Keratinocyte (primary cell): ENCODE measurements at regions not wholly inside any gene's neighbourhood (a gene's known extent, or its start where the extent isn't known, plus 50 kb on each side); places are given as distances from the start of the nearest gene placed in this dataset.

ENCODE experiments used
- DNase-seq: peaks from one replicate; pipeline ENCODE4 v3.0.0-alpha.2; 2011; ENCODE audit warnings: low read depth, missing footprints, low spot score
- FAIRE-seq: peaks from 2 replicates; lab custom pipeline; 2011; peaks lifted over from hg19 to GRCh38; lab: Jason Lieb, UNC
- H2AFZ ChIP-seq: 2 replicates; pipeline ENCODE4 v1.6.0; 2012; ENCODE audit warnings: low read length, control low read depth, inconsistent platforms; ENCODE audit not compliant: control insufficient read depth
- H3K27ac ChIP-seq: 2 replicates; pipeline ENCODE4 v1.5.1; 2011; ENCODE audit warnings: low read length; ENCODE audit not compliant: control insufficient read depth, insufficient read depth
- H3K27me3 ChIP-seq: 3 replicates; pipeline ENCODE4 v1.6.0; 2011; ENCODE audit warnings: low read length; ENCODE audit not compliant: control insufficient read depth, insufficient read depth; ENCODE audit errors: extremely low read depth
- H3K36me3 ChIP-seq, 2 experiments: 2 replicates in 1 of 2; 3 replicates in 1 of 2; pipeline ENCODE4 v1.5.1; 2011; ENCODE audit warnings: low read length in 2 of 2, mild to moderate bottlenecking in 1 of 2; ENCODE audit not compliant: control insufficient read depth in 2 of 2, insufficient read depth in 2 of 2; ENCODE audit errors: extremely low read depth in 1 of 2
- H3K4me1 ChIP-seq: 3 replicates; pipeline ENCODE4 v1.5.1; 2011; ENCODE audit warnings: low read length; ENCODE audit not compliant: control insufficient read depth, insufficient read depth; ENCODE audit errors: extremely low read depth
- H3K4me2 ChIP-seq: 3 replicates; pipeline ENCODE4 v1.6.0; 2011; ENCODE audit warnings: low read depth, low read length; ENCODE audit not compliant: control insufficient read depth, insufficient read depth; ENCODE audit errors: extremely low read depth
- H3K4me3 ChIP-seq, 3 experiments: fragments of 200-600 bp in 1 of 3; sonication (generic) in 1 of 3; 2 replicates in 2 of 3; 3 replicates in 1 of 3; pipeline ENCODE4 v1.5.1; 2011 to 2016; ENCODE audit warnings: low read length in 3 of 3, mild to moderate bottlenecking in 3 of 3, control low read depth in 2 of 3, inconsistent platforms in 1 of 3, low read depth in 1 of 3, mixed read lengths in 1 of 3, mixed run types in 1 of 3, moderate library complexity in 1 of 3; ENCODE audit not compliant: control insufficient read depth in 2 of 3, insufficient read depth in 2 of 3; ENCODE audit errors: extremely low read depth in 1 of 3
- H3K79me2 ChIP-seq: 2 replicates; pipeline ENCODE4 v1.6.0; 2012; ENCODE audit warnings: low read length; ENCODE audit not compliant: control insufficient read depth, insufficient read depth
- H3K9ac ChIP-seq: 3 replicates; pipeline ENCODE4 v1.6.0; 2011; ENCODE audit warnings: low read length; ENCODE audit not compliant: control insufficient read depth, insufficient read depth; ENCODE audit errors: extremely low read depth
- H3K9me1 ChIP-seq: 3 replicates; pipeline ENCODE4 v1.6.0; 2011; ENCODE audit warnings: low read length; ENCODE audit not compliant: control insufficient read depth, insufficient read depth; ENCODE audit errors: extremely low read depth
- H3K9me3 ChIP-seq: 2 replicates; pipeline ENCODE4 v1.5.1; 2012; ENCODE audit warnings: low read depth, low read length; ENCODE audit not compliant: control insufficient read depth
- H4K20me1 ChIP-seq: 3 replicates; pipeline ENCODE4 v1.6.0; 2011; ENCODE audit warnings: low read length; ENCODE audit not compliant: control insufficient read depth, insufficient read depth; ENCODE audit errors: extremely low read depth
- CTCF ChIP-seq, 3 experiments: IDR thresholded peaks in 1 of 3; conservative IDR thresholded peaks in 1 of 3; optimal IDR thresholded peaks in 1 of 3; 2 replicates in 2 of 3; 3 replicates in 1 of 3; pipeline versions ENCODE3 to v1.5.1; 2011; ENCODE audit warnings: low read length in 3 of 3, mild to moderate bottlenecking in 3 of 3, moderate library complexity in 2 of 3, control low read depth in 1 of 3, inconsistent platforms in 1 of 3; ENCODE audit not compliant: insufficient read depth in 2 of 3; ENCODE audit errors: extremely low read depth in 1 of 3
- EZH2 ChIP-seq: IDR thresholded peaks from one replicate; pipeline ENCODE4 v1.6.1; 2012; ENCODE audit warnings: inconsistent platforms, mild to moderate bottlenecking, low read length, moderate library complexity
- dilution Hi-C: fragments of 300-500 bp; cut with MboI; formaldehyde crosslinking; loops from one replicate; pipeline ENCODE4 v1.7.0; 2020; ENCODE audit warnings: low sequenced_read_pairs; ENCODE audit not compliant: extremely low pct_ligation_motif_present

- no peak overlapping the region for H3K4me2 ChIP-seq
- no peaks in the 10 kb centered on the region for H3K27me3 ChIP-seq
- H3K4me3 ChIP-seq = no peak overlapping the region
- no peaks in the 10 kb centered on the region for H3K36me3 ChIP-seq
- H3K9ac ChIP-seq = no peak overlapping the region
- H2AFZ ChIP-seq = no peak overlapping the region
- TF ChIP-seq CTCF (optimal IDR thresholded peaks at IDR 0.05 in 1 of 3, IDR thresholded peaks at IDR 0.05 in 1 of 3, conservative IDR thresholded peaks at IDR 0.05 in 1 of 3; ENCODE audit: extremely low read depth in 1 of 3, insufficient read depth in 2 of 3, low read length in 3 of 3) = no peak
- H3K27ac ChIP-seq = no peak overlapping the region
- no peak for DNase-seq
- dilution Hi-C loops = no loop called here
- H3K9me3 ChIP-seq = no peaks in the 10 kb centered on the region
- no peaks in the 10 kb centered on the region for H3K9me1 ChIP-seq
- no peaks in the 10 kb centered on the region for H4K20me1 ChIP-seq
- no peaks in the 10 kb centered on the region for H3K79me2 ChIP-seq
- H3K4me1 ChIP-seq = no peaks in the 10 kb centered on the region
- FAIRE-seq = no peak
Observed at GRCh38 chr6:22949967-22950366, 380.6 kb downstream of the HDGFL1 start.

GRCh38 chr6:22952097-22952496, 382.7 kb downstream of the HDGFL1 start:
- Histone ChIP-seq H3K9me3 (no peaks in the 10 kb centered on the region), H3K9me1 (no peaks in the 10 kb centered on the region), H4K20me1 (no peaks in the 10 kb centered on the region), H3K4me2 (no peak overlapping the region), H3K79me2 (no peaks in the 10 kb centered on the region), H3K36me3 (no peaks in the 10 kb centered on the region), H2AFZ (no peak overlapping the region), H3K9ac (no peak overlapping the region), H3K4me1 (no peaks in the 10 kb centered on the region), H3K27me3 (no peaks in the 10 kb centered on the region), H3K27ac (no peak overlapping the region), H3K4me3 (no peak overlapping the region)
- TF ChIP-seq CTCF (optimal IDR thresholded peaks at IDR 0.05 in 1 of 3, IDR thresholded peaks at IDR 0.05 in 1 of 3, conservative IDR thresholded peaks at IDR 0.05 in 1 of 3; ENCODE audit: extremely low read depth in 1 of 3, insufficient read depth in 2 of 3, low read length in 3 of 3) = no peak
- no peak for TF ChIP-seq EZH2
- DNase-seq = no peak
- FAIRE-seq = no peak
- dilution Hi-C loops = no loop called here
